ENCODE measurements at regions not wholly inside any gene's neighbourhood (a gene's known extent, or its start where the extent isn't known, plus 50 kb on each side); places are given as distances from the start of the nearest gene placed in this dataset.

DNA sequence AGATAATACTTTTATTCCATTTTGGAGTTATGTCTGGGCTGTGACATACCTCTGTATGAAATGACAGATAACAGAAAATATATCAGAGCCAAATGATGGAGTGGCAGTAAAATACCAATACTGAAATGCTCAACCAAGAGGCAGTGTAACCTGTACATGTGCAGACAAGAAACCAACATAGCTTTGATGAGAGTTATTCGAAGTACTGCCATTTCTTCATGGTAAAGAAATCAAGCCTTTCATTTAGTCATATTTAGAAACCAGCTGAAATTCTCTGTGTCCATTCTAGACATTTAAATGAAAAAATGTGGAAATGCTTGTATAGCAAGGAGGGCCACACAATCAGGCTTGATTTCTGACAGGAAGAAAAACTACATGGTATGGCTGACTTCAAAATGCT is 127.1 kb upstream of the PTPRZ1 start:
- H3K4me3 Mint-ChIP-seq: no peak overlapping the region
- DNase-seq (ENCODE audit: low read depth, low spot score): no peak
- peaks cover 5% of the 10 kb centered on the region for H3K4me1 Mint-ChIP-seq
- no peak overlapping the region for H3K27ac Mint-ChIP-seq (ENCODE audit: unreplicated experiment)
- H3K27me3 Mint-ChIP-seq (ENCODE audit: low read depth): no peaks in the 10 kb centered on the region
- H3K9me3 Mint-ChIP-seq: peaks cover 2% of the 10 kb centered on the region
- no peaks in the 10 kb centered on the region for H3K36me3 Mint-ChIP-seq (ENCODE audit: low read depth)
- TF ChIP-seq, protein P1, sequence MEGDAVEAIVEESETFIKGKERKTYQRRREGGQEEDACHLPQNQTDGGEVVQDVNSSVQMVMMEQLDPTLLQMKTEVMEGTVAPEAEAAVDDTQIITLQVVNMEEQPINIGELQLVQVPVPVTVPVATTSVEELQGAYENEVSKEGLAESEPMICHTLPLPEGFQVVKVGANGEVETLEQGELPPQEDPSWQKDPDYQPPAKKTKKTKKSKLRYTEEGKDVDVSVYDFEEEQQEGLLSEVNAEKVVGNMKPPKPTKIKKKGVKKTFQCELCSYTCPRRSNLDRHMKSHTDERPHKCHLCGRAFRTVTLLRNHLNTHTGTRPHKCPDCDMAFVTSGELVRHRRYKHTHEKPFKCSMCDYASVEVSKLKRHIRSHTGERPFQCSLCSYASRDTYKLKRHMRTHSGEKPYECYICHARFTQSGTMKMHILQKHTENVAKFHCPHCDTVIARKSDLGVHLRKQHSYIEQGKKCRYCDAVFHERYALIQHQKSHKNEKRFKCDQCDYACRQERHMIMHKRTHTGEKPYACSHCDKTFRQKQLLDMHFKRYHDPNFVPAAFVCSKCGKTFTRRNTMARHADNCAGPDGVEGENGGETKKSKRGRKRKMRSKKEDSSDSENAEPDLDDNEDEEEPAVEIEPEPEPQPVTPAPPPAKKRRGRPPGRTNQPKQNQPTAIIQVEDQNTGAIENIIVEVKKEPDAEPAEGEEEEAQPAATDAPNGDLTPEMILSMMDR (conservative IDR thresholded peaks at IDR 0.05): no peak

DNA sequence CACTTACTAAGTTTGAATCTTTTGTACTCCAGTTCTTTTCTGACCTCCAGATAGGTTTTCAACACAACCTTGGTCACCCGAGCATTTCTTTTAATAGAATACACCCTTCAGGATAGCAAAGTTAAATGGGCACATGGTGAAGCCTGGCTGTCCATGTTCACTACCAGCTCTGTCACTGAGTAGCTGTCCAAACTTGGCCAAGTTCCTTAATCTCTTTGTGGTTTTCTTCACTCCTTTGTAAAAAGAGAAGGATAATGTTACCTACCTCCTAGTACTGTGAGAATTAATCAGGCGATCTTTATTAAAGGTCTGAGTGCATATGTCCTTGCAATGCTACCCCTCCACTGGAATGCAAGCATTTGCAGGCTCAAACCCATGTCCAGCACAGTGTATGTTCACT is 128.1 kb upstream of the PTPRZ1 start:
- Mint-ChIP-seq H3K27ac (ENCODE audit: unreplicated experiment) (no peak overlapping the region), H3K9me3 (peaks cover 2% of the 10 kb centered on the region), H3K4me1 (no peaks in the 10 kb centered on the region), H3K36me3 (ENCODE audit: low read depth) (no peaks in the 10 kb centered on the region), H3K4me3 (no peak overlapping the region), H3K27me3 (ENCODE audit: low read depth) (no peaks in the 10 kb centered on the region)
- no peak for DNase-seq (ENCODE audit: low read depth, low spot score)
- TF ChIP-seq, protein P1 (conservative IDR thresholded peaks at IDR 0.05): no peak

DNA sequence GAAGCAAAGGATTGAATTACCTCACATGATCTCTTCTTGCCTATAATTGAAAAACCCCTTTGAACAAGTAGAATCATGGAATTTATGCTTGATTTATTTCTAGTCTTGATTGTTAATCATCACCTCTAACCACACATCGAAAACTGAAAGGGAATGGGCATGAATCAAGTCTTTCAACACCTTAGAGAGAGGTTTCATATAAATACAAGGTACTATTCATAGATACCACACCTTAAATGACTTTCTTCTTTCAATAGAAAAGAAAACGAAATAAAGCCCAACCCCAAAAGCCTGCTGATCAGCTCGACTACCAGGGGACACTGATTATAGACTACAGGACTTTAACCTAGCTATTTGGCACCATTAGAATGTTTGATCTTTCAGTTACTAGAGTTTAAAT is 128.6 kb upstream of the PTPRZ1 start:
- Mint-ChIP-seq H3K36me3 (ENCODE audit: low read depth) (no peaks in the 10 kb centered on the region), H3K27me3 (ENCODE audit: low read depth) (no peaks in the 10 kb centered on the region), H3K27ac (ENCODE audit: unreplicated experiment) (no peak overlapping the region), H3K9me3 (peaks cover 2% of the 10 kb centered on the region), H3K4me1 (peaks cover 4% of the 10 kb centered on the region), H3K4me3 (no peak overlapping the region)
- no peak for DNase-seq (ENCODE audit: low read depth, low spot score)
- TF ChIP-seq, protein P1 (conservative IDR thresholded peaks at IDR 0.05): no peak

DNA sequence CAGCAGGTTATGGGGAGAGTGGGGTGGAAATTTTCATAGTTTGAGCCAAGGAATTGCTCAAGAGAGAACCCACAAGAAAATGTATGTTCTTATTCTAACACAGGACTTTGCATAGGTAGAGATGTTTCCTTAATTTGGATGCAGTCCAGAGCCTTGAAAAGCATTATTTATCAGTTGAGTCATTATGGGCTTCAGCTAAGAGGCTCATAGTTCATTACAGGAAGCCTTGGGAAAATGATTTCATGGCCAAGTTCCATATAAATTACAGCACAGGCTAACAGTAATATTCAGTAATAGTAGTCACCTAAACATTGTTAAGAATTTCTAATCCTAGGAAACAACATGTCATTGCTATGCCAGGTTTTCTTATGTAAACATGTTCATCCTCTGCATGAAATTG is 131.1 kb upstream of the PTPRZ1 start:
- Mint-ChIP-seq H3K27me3 (ENCODE audit: low read depth) (no peaks in the 10 kb centered on the region), H3K9me3 (peaks cover 2% of the 10 kb centered on the region), H3K36me3 (ENCODE audit: low read depth) (no peaks in the 10 kb centered on the region), H3K4me3 (no peak overlapping the region), H3K27ac (ENCODE audit: unreplicated experiment) (no peak overlapping the region), H3K4me1 (peaks cover 7% of the 10 kb centered on the region)
- no peak for DNase-seq (ENCODE audit: low read depth, low spot score)
- TF ChIP-seq, protein P1 (conservative IDR thresholded peaks at IDR 0.05): no peak

DNA sequence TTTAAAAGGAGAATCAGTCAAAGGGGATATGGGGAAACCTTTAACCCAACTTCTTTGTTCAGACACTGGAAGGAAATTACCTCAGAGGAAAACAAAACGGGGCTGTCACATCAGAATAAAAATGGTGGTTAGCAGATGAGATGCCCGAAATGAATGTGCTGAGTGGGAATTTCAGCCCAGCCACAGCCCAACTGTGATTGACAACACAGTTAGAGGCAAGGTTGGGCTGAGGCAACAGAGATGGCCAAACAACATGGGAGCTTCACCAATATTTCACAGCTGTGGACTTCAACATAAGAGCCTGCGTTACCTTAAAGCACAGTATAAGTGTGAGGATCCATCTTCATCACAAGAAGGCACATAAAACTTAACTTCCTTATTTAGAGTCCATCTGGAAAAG is 133.5 kb upstream of the PTPRZ1 start:
- no peaks in the 10 kb centered on the region for H3K36me3 Mint-ChIP-seq (ENCODE audit: low read depth)
- no peaks in the 10 kb centered on the region for H3K27me3 Mint-ChIP-seq (ENCODE audit: low read depth)
- H3K9me3 Mint-ChIP-seq: peaks cover 6% of the 10 kb centered on the region
- TF ChIP-seq, protein P1 (conservative IDR thresholded peaks at IDR 0.05): no peak
- DNase-seq (ENCODE audit: low read depth, low spot score): no peak
- H3K4me3 Mint-ChIP-seq: no peak overlapping the region
- H3K4me1 Mint-ChIP-seq: peaks cover 7% of the 10 kb centered on the region
- H3K27ac Mint-ChIP-seq (ENCODE audit: unreplicated experiment): peak overlapping the region; percentile 79

DNA sequence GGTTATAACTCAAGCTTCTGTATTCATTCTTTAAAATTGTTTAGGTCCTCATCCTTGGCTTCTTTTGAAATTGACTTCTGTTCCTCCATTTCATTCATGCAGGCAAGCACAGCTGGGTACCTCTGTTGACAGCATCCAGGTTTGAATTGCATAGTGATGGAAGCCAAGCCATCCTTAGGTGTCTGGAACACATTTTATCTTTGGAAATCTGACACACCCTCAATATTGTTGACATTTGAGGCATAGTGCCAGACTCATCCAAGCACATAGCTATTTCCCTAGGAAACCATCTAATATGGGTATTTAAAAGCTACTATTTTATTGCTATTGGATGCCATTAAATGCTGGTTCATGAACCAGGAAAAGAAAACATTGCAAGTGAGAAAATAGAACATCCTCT is 142.1 kb upstream of the PTPRZ1 start:
- Mint-ChIP-seq H3K36me3 (ENCODE audit: low read depth) (peaks cover 20% of the 10 kb centered on the region), H3K4me3 (no peak overlapping the region), H3K4me1 (no peaks in the 10 kb centered on the region), H3K9me3 (peaks cover 17% of the 10 kb centered on the region), H3K27me3 (ENCODE audit: low read depth) (no peaks in the 10 kb centered on the region), H3K27ac (ENCODE audit: unreplicated experiment) (no peak overlapping the region)
- no peak for DNase-seq (ENCODE audit: low read depth, low spot score)
- TF ChIP-seq, protein P1 (conservative IDR thresholded peaks at IDR 0.05): no peak

All from neural crest cell (in vitro differentiated cells).